Hepatocyte (in vitro differentiated cells): ENCODE measurements at regions not wholly inside any gene's neighbourhood (a gene's known extent, or its start where the extent isn't known, plus 50 kb on each side); places are given as distances from the start of the nearest gene placed in this dataset.

Source experiments
- DNase-seq: peaks from one replicate; pipeline ENCODE4 v3.0.0-alpha.2; 2016; ENCODE audit warnings: low spot score
- H2AFZ ChIP-seq: fragments of 200-600 bp; sonication (generic); 2 replicates; pipeline ENCODE4 v1.6.0; 2016; ENCODE audit warnings: antibody characterized with exemption, mild to moderate bottlenecking
- H3K27ac ChIP-seq: fragments of 200-600 bp; sonication (generic); 2 replicates; pipeline ENCODE4 v1.5.1; 2016; ENCODE audit warnings: mild to moderate bottlenecking
- H3K27me3 ChIP-seq: fragments of 200-600 bp; sonication (generic); 2 replicates; pipeline ENCODE4 v1.6.1; 2016
- H3K36me3 ChIP-seq: fragments of 200-600 bp; sonication (generic); replicated peaks from 2 replicates; pipeline ENCODE4 v1.5.1; 2016; ENCODE audit warnings: low read depth; ENCODE audit not compliant: insufficient read depth
- H3K4me1 ChIP-seq: fragments of 200-600 bp; sonication (generic); 2 replicates; pipeline ENCODE4 v1.5.1; 2016; ENCODE audit warnings: mild to moderate bottlenecking, moderate library complexity; ENCODE audit not compliant: insufficient read depth
- H3K4me2 ChIP-seq: fragments of 200-600 bp; sonication (generic); 2 replicates; pipeline ENCODE4 v1.6.0; 2016
- H3K4me3 ChIP-seq: fragments of 200-600 bp; sonication (generic); 2 replicates; pipeline ENCODE4 v1.5.1; 2016; ENCODE audit warnings: mild to moderate bottlenecking
- H3K79me2 ChIP-seq: fragments of 200-600 bp; sonication (generic); 2 replicates; pipeline ENCODE4 v1.6.0; 2017; ENCODE audit warnings: mild to moderate bottlenecking
- H3K9me2 ChIP-seq: fragments of 200-600 bp; sonication (generic); replicated peaks from 2 replicates; pipeline ENCODE4 v1.6.0; 2017; ENCODE audit warnings: mild to moderate bottlenecking; ENCODE audit not compliant: insufficient read depth
- H3K9me3 ChIP-seq: fragments of 200-600 bp; sonication (generic); 2 replicates; pipeline ENCODE4 v1.5.1; 2016; ENCODE audit warnings: low read depth, mild to moderate bottlenecking
- H4K20me1 ChIP-seq: fragments of 200-600 bp; sonication (generic); 2 replicates; pipeline ENCODE4 v1.6.0; 2016; ENCODE audit warnings: mild to moderate bottlenecking; ENCODE audit not compliant: insufficient read depth, poor library complexity, severe bottlenecking
- EZH2 ChIP-seq: fragments of 200-600 bp; sonication (generic); IDR thresholded peaks from 2 replicates; pipeline ENCODE4 v1.6.1; 2016; ENCODE audit warnings: antibody characterized with exemption, mild to moderate bottlenecking, borderline replicate concordance
- EZH2phosphoT487 ChIP-seq: fragments of 200-600 bp; sonication (generic); IDR thresholded peaks from one replicate; pipeline ENCODE4 v1.6.1; 2018; ENCODE audit warnings: antibody characterized with exemption, mild to moderate bottlenecking, low read depth, moderate library complexity; ENCODE audit not compliant: unreplicated experiment, severe bottlenecking
- WGBS: methylation state at CpG from one replicate; pipeline ENCODE4 v1.1.6; 2016; ENCODE audit warnings: low lambda C conversion rate; ENCODE audit errors: missing lambda C conversion rate; 5-methylcytosine and 5-hydroxymethylcytosine counted together
- TF ChIP-seq, protein P1 (sequence below): fragments of 200-600 bp; sonication (generic); IDR thresholded peaks from 2 replicates; pipeline ENCODE4 v1.5.1; 2016; ENCODE audit warnings: antibody characterized with exemption, mild to moderate bottlenecking; ENCODE audit not compliant: poor library complexity

GRCh38 chr16:47895146-47895545 is 260.6 kb downstream of the ABCC12 start:
- Histone ChIP-seq H3K9me3 (no peaks in the 10 kb centered on the region), H3K27ac (no peak overlapping the region), H3K4me3 (no peak overlapping the region), H3K4me1 (no peaks in the 10 kb centered on the region), H3K79me2 (no peaks in the 10 kb centered on the region), H3K9me2 (no peaks in the 10 kb centered on the region), H3K36me3 (no peaks in the 10 kb centered on the region), H2AFZ (no peak overlapping the region), H4K20me1 (no peaks in the 10 kb centered on the region), H3K4me2 (no peak overlapping the region), H3K27me3 (no peaks in the 10 kb centered on the region)
- TF ChIP-seq EZH2 (no peak), EZH2phosphoT487 (no peak)
- TF ChIP-seq, protein P1, sequence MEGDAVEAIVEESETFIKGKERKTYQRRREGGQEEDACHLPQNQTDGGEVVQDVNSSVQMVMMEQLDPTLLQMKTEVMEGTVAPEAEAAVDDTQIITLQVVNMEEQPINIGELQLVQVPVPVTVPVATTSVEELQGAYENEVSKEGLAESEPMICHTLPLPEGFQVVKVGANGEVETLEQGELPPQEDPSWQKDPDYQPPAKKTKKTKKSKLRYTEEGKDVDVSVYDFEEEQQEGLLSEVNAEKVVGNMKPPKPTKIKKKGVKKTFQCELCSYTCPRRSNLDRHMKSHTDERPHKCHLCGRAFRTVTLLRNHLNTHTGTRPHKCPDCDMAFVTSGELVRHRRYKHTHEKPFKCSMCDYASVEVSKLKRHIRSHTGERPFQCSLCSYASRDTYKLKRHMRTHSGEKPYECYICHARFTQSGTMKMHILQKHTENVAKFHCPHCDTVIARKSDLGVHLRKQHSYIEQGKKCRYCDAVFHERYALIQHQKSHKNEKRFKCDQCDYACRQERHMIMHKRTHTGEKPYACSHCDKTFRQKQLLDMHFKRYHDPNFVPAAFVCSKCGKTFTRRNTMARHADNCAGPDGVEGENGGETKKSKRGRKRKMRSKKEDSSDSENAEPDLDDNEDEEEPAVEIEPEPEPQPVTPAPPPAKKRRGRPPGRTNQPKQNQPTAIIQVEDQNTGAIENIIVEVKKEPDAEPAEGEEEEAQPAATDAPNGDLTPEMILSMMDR = no peak
- DNase-seq = no peak
- WGBS = 90% methylated on average over 10 of the region's 10 CpGs

DNA sequence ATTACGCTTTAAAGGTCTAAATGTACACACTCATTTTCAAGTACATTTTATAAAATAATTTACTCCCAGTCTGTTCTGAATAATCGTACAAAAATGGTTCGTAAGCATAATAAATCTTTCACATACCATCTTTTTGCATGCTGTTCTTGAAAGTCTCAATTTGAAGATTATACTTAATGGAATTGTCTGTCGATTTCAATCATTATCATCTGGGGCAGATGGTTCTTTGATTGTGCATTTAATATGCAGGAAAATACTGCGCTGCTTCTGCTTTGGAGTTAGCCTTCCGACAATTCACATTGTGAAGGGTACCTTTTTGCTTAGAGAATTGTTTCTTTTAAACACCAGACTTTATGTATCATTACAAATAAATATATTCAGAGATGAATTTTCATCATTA is 262.8 kb downstream of the ABCC12 start:
- H3K36me3 ChIP-seq = no peaks in the 10 kb centered on the region
- no peaks in the 10 kb centered on the region for H4K20me1 ChIP-seq
- DNase-seq = no peak
- 95% methylated on average over 6 of the region's 6 CpGs for WGBS
- H2AFZ ChIP-seq = no peak overlapping the region
- H3K9me3 ChIP-seq = no peaks in the 10 kb centered on the region
- H3K9me2 ChIP-seq = no peaks in the 10 kb centered on the region
- H3K27me3 ChIP-seq = no peaks in the 10 kb centered on the region
- H3K27ac ChIP-seq = no peak overlapping the region
- H3K4me1 ChIP-seq = no peaks in the 10 kb centered on the region
- no peak for TF ChIP-seq EZH2
- TF ChIP-seq, protein P1 = no peak
- no peak for TF ChIP-seq EZH2phosphoT487
- no peaks in the 10 kb centered on the region for H3K79me2 ChIP-seq
- no peak overlapping the region for H3K4me2 ChIP-seq
- H3K4me3 ChIP-seq = no peak overlapping the region

DNA sequence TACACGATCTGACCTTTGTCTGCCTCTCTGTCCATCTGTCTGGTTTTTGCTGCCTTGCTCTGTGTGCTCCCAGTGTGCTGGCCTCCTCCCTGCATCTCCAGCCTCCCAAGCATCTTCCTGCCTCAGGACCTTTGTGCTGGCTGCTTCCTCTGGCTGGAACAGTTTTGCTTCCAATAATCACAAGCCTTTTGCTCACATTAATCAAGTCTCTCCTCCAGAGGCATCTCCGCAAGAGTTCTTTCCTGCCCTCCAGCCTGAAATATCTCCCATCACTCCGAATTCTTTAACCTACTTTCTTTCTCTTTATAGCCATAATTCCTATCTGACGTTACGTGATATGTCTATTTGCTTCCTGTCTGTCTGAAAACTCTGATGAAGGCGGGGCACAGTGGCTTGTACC is 267.1 kb downstream of the ABCC12 start:
- Histone ChIP-seq H3K9me3 (no peaks in the 10 kb centered on the region), H3K4me1 (no peaks in the 10 kb centered on the region), H3K27ac (no peak overlapping the region), H4K20me1 (no peaks in the 10 kb centered on the region), H3K36me3 (no peaks in the 10 kb centered on the region), H3K27me3 (peaks cover 6% of the 10 kb centered on the region), H3K4me2 (no peak overlapping the region), H3K4me3 (no peak overlapping the region), H3K9me2 (no peaks in the 10 kb centered on the region), H2AFZ (no peak overlapping the region), H3K79me2 (no peaks in the 10 kb centered on the region)
- WGBS = 77% methylated on average over 6 of the region's 6 CpGs
- TF ChIP-seq EZH2phosphoT487 = no peak
- no peak for TF ChIP-seq EZH2
- TF ChIP-seq, protein P1 = no peak
- no peak for DNase-seq

DNA sequence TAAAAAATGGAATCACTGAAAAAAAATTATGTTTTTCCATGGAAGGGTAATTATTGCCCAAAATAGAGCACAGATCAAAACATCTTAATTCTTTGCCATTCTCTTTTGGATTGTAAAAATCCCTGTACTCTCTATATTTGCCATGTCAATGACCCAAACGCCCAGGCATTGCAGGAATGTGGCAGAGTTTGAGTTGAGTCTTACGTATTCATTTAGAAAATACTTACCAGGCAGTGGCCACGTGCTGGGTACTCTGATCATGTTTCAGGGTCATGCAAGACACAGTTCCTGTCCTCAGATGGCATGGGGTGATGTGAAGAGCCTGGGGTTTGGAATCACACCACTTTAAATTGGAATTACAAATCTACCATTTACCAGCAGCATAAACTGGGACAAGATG is 267.7 kb downstream of the ABCC12 start:
- H2AFZ ChIP-seq = no peak overlapping the region
- peaks cover 6% of the 10 kb centered on the region for H3K27me3 ChIP-seq
- H3K9me3 ChIP-seq = no peaks in the 10 kb centered on the region
- H3K4me1 ChIP-seq = no peaks in the 10 kb centered on the region
- H3K4me2 ChIP-seq = no peak overlapping the region
- TF ChIP-seq, protein P1 = no peak
- TF ChIP-seq EZH2phosphoT487 (no peak), EZH2 (no peak)
- no peaks in the 10 kb centered on the region for H3K79me2 ChIP-seq
- H3K9me2 ChIP-seq = no peaks in the 10 kb centered on the region
- H4K20me1 ChIP-seq = no peaks in the 10 kb centered on the region
- no peak overlapping the region for H3K4me3 ChIP-seq
- peak; percentile 32 for DNase-seq
- no peak overlapping the region for H3K27ac ChIP-seq
- H3K36me3 ChIP-seq = no peaks in the 10 kb centered on the region
- 17% methylated on average over 3 of the region's 3 CpGs for WGBS
